HFF-Myc (cell line): ENCODE measurements at regions not wholly inside any gene's neighbourhood (a gene's known extent, or its start where the extent isn't known, plus 50 kb on each side); places are given as distances from the start of the nearest gene placed in this dataset.

Experiments used
- DNase-seq: peaks from one replicate; pipeline ENCODE4 v3.0.0-alpha.2; 2011; ENCODE audit warnings: low read depth; ENCODE audit errors: extremely low read depth
- H3K4me3 ChIP-seq: replicated peaks from 2 replicates; pipeline ENCODE4 v1.5.1; 2011; ENCODE audit warnings: low read depth, mild to moderate bottlenecking, control low read depth, low read length
- TF ChIP-seq, protein P1 (sequence below): IDR thresholded peaks from 2 replicates; pipeline ENCODE4 v1.5.1; 2012; ENCODE audit warnings: mild to moderate bottlenecking, low read depth, low read length, control low read depth; ENCODE audit errors: missing control alignments

DNA sequence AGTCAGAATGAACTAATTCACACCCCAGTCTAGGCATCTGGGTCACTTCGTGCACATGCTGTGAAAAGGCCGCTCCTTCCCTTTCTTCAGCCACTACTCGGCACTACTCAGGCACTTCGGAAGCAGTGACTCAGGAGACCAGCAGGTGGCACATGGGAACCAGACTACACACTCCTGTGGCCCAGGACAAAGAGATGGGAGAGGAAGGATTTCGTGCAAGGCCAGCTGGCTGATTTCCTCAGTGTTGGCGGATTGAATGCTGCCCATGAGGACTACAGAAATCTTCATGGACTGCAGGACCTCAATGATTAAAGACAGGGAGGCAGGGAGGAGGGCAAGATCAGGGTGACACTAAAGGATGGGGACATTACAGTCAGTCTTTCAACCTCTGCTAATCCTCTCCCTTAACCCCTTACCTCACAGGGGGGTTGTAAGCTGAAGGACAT is 117.8 kb upstream of the SPACA1 start:
- peak; percentile 70 for DNase-seq
- no peak overlapping the region for H3K4me3 ChIP-seq
- TF ChIP-seq, protein P1, sequence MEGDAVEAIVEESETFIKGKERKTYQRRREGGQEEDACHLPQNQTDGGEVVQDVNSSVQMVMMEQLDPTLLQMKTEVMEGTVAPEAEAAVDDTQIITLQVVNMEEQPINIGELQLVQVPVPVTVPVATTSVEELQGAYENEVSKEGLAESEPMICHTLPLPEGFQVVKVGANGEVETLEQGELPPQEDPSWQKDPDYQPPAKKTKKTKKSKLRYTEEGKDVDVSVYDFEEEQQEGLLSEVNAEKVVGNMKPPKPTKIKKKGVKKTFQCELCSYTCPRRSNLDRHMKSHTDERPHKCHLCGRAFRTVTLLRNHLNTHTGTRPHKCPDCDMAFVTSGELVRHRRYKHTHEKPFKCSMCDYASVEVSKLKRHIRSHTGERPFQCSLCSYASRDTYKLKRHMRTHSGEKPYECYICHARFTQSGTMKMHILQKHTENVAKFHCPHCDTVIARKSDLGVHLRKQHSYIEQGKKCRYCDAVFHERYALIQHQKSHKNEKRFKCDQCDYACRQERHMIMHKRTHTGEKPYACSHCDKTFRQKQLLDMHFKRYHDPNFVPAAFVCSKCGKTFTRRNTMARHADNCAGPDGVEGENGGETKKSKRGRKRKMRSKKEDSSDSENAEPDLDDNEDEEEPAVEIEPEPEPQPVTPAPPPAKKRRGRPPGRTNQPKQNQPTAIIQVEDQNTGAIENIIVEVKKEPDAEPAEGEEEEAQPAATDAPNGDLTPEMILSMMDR, result peak; percentile 90

DNA sequence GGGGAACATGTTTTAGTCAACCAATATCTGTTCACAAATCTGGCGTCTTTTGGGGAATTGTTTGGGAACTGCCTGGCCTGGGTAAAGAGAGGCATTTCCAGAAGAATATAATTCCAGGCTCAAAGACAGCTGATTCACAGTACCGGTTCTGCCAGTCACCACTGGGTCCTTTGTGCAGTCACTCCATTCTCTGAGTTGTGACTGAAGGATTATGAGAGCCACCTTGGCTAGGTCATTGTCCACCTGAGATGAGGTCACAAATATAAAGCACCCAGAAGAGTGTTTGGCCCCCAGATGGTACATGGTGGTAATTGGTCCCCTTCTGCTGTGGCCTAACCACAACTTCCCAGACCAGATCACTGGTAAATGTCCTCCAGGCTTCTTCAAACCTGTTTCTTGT is 121.0 kb upstream of the SPACA1 start:
- no peak for DNase-seq
- TF ChIP-seq, protein P1, result no peak
- no peak overlapping the region for H3K4me3 ChIP-seq

DNA sequence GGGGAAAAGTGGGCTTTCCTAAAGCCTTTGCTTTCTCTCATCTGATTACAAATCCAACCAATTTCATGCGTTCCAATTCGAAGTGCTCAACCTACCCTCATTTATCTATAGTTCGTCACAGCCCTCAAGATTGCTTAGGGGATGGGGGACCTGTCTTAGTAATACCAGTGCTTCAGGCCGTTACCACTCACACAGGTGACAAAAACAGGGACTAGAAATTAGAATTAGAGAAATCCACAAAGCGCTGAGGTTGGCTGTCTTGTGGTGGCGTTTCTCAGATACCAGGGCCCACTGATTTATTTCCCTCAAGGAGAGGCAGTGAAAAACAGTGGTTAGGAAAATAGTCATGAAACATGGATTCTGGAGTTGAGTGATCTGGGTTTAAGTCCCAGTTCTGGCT is 121.6 kb upstream of the SPACA1 start:
- no peak for DNase-seq
- no peak overlapping the region for H3K4me3 ChIP-seq
- TF ChIP-seq, protein P1, result no peak

- H3K4me3 ChIP-seq, result no peak overlapping the region
- TF ChIP-seq, protein P1, result no peak
- DNase-seq, result no peak
Measured at GRCh38 chr6:87925373-87926060, 122.1 kb upstream of the SPACA1 start.

GRCh38 chr6:87923389-87924050 is 124.1 kb upstream of the SPACA1 start:
- H3K4me3 ChIP-seq, result no peak overlapping the region
- DNase-seq, result no peak
- TF ChIP-seq, protein P1, result no peak

DNA sequence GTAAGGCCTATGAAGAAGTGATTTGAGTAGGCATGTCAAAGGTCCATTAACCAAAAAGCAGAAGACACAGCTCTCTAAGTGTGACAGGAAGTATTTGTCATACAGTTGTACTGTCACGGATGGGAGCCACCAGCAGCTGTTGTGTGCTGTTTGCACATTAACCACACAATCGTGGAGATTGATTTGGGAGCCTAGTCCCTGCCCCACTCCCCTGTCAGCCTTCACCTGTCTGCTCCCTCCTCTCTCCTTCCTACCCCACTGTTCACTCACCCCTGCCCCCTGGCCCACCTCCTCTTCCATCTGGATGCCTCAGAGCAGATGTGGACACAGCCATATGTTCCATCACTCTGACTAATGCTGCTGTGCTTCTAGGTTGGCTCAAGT is 124.7 kb upstream of the SPACA1 start:
- TF ChIP-seq, protein P1, result no peak
- no peak for DNase-seq
- no peak overlapping the region for H3K4me3 ChIP-seq
